RPMI7951 (cell line): ENCODE measurements at regions not wholly inside any gene's neighbourhood (a gene's known extent, or its start where the extent isn't known, plus 50 kb on each side); places are given as distances from the start of the nearest gene placed in this dataset.
A peak's percentile ranks its signal among the peaks of the same experiment; 100 is the strongest.

Experiments
- DNase-seq: peaks from one replicate; pipeline ENCODE4 v3.0.0-alpha.2; 2012; ENCODE audit warnings: low read depth

DNA sequence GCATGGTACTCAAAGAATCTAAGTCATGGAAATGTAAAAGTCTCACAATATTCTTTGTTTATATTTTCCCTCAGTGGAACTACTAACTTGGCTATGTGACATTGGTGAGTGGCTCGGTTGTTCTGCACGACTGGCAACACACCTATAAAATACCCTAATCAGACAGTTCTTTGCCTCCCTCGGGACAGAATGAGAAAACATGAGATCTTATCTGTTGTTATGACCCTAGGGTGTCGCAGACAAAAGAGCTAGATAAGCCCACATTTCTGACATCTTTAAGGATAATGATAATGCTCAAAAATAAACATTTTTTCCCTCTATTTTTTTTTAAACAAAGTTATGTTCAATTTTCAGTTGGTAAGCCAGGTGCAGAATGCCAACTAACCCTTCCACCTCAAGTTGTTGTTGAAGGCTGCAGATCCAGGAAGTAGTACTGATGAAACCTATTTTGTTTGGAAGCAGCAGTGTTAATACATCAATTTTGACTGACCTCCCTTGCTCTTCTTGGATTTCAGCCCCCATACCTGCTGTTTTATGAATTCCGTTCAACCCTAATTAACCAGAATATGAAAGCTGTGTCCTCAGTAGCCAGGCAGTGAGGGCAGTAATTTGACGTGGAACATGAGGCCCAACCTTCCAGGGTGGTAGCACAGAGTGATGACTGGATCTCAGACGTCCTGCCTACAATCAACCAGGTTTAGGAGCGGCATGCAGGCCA, 108.7 kb upstream of the DUSP10 start:
- DNase-seq: no peak

- DNase-seq: no peak
Measured at GRCh38 chr1:221849897-221850296, 108.0 kb upstream of the DUSP10 start.

GRCh38 chr1:221849110-221849509, 107.2 kb upstream of the DUSP10 start:
- no peak for DNase-seq

DNA sequence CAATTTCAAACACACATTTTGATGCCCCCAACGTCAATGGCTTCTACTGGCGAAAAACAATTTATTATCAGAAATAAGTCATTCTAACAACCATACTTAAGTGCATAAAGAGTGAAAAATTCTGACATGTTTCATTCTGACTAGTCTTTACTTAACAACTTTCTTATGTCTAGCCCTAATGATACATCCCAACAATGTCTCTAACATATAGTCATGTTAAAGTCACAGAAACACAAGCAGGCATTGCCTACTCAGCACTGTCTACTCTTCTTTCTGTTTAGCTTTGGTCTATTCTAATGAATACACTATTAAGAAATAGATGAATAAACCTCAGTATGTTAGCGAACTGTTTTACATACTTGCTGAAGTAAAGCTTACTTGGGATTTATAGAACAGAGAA, 105.8 kb upstream of the DUSP10 start:
- DNase-seq: no peak

DNA sequence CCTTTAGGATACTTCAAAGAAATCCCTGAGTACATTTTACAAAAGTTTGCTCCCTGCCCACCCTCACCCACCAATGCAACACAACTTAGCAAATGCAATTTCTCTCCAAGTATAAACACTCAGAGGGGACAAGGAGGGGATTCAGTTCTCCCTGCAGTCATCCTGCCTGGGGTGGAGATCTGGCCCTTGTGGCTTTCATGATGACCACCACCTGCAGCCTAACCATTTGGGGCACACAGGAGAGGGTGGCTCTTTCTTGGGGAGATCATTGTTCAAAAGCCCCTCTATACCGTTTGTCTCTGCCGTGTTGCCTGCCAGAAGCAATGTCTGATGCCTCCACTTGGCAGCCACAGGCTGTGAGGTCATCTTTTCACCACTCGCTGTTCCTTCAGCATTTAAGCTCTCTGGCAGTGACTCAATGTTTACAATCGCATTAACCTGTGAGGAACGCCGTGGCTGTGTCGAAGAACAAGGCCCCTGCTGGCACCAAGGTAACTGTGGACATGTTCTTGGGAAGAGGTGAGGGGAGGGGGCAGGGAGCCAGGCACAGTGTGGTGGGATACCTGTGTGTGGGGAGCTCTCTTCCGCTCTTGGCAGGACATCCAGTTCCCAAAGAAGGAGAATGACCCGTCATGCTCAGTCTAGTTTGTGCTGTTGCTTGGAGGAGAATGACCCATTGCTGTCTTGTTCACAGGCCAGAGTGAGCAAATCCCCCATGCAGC, 103.9 kb upstream of the DUSP10 start:
- peak; percentile 75 for DNase-seq

DNA sequence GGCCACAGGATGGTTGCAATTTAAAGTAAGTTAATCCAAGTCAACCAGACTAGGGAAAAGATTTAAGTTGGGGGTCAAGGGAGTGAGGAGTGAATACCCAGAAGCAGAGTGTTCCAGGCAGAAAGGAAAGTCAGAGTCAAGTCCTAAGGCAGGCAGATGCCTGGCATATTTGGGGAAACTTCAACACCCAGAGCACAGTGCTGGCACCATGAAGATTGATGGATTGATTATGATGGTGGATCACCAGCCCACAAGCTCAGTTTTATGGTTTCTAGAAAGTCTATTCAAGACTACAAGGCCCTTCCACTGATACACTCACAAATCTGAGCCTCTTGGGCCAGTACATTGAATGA, 100.1 kb upstream of the DUSP10 start:
- DNase-seq: no peak

GRCh38 chr1:221841251-221841982, 99.5 kb upstream of the DUSP10 start:
- no peak for DNase-seq

DNA sequence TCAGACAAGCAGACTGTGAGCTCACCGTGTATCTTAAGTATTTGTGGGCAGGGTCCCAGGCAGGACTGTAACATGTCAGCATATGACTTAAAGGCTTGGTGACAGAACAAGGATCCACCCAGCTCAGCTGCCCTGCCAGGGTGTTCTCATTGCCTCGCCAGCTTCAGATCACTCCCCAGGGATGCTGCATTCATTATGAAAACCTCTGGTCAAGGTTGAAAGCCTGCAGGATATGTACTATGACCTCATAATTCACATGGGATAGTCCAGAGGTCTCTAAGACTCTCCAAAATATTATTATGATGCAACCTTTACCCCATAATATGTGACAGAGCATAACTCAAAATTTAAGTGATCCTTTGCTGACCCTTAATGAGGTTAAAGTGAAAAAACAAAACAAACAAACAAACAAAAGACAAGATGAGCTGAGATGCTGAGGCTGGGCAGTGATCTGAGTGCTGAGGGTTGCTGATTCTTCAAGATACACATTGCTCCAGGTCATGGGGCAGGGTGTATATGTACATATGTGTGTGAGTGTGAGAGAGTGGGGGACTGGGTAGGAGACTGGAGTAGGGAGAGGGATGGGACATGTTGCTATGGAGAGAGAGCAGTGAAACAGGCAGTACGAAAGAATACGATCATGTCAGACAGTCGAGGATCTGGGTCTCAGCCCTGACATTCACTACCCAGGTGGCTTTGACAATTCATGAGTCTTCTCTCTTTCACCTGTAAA, 98.8 kb upstream of the DUSP10 start:
- DNase-seq: no peak

DNA sequence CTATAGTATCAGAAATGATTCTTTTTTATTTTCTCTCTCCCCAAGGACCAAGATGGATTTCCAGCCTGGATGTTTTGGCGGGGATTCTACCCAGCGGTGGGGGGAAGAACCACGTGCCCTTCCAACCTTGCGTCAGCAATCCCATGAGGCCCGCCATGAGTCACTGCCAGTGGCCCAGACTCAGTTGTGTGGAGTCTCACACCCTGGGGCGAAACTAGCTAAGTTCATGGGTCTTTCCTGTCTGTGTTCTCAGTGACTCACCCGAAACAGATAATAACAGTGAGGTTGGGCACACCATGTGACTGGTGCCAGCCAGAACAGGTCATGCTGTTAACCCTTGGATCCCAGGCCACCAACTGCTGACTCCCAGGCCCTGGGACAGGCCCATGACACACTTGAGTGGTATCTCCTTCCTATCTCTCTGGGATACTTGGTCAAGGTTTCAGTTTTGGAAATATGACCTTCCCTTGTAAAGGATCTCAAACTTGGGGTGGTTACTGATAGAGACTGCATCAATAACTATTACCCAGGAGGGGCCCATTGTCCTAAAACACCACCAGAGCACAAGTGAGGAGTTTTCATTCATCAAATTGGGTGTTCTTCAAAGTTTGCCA, 98.0 kb upstream of the DUSP10 start:
- peak; percentile 100 for DNase-seq

- no peak for DNase-seq
Measured at GRCh38 chr1:221839321-221839720, 97.4 kb upstream of the DUSP10 start.

GRCh38 chr1:221837896-221838295, 96.0 kb upstream of the DUSP10 start:
- no peak for DNase-seq

- DNase-seq: no peak
Measured at GRCh38 chr1:221834698-221835513, 93.0 kb upstream of the DUSP10 start.

GRCh38 chr1:221832617-221833016, 90.7 kb upstream of the DUSP10 start:
- DNase-seq: peak; percentile 62

DNA sequence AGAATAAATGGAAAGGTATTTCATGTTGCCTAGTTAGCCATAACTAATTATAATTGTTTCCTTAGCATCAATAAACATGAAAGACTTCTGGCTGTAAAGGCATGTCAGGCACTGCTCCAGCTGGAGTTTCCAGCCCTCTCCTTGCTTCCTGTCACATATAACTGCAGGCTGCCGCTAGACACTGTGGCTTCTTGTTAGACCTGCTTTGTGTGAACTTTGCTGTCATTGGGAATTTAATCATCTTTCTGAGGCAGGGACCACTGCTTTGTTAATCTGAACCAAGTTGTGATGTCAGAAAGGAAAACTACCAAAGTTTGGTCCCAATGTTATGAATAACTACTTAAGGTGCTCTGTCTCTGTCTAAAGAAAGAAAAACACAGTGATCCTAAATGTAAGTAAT, 90.3 kb upstream of the DUSP10 start:
- DNase-seq: peak; percentile 79

GRCh38 chr1:221829327-221830015, 87.6 kb upstream of the DUSP10 start:
- DNase-seq: peak; percentile 94

DNA sequence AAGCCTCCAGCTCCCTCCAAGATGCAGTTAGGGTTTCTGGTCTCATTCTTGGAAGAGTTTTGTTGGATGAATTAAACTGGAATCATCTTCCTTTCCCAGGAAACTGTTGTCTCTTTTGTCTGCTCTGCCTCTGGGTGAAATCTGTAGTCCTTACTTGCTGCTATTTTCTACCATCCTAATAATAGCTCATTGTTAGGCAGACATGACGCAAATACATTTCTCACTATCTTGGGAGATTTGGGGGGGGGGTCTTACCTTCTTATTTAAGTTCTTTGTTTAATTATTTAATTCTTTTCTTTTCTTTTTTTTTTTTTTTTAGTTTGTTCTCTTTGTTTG, 85.4 kb upstream of the DUSP10 start:
- no peak for DNase-seq

- no peak for DNase-seq
Measured at GRCh38 chr1:221824909-221825308, 83.0 kb upstream of the DUSP10 start.

GRCh38 chr1:221824025-221824424, 82.1 kb upstream of the DUSP10 start:
- peak; percentile 68 for DNase-seq

GRCh38 chr1:221823561-221823960, 81.7 kb upstream of the DUSP10 start:
- DNase-seq: no peak

DNA sequence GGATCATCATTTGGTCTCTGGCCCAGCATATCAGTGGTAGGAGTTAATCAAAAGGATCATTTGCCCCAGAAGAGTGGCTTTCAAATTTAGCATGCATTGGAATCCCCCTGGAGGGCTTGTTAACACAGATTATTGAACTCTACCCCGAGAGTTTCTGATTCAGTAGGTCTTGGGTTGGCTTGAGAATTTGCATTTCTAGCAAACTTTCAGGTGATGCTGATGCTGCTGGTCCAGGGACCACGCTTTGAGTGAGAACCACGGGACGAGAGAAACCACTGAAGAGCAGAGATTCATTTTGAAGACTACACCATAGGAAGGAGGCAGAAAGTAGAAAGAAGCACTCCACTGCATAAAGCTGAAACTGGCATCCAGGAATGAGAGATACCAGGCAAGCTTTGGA, 81.3 kb upstream of the DUSP10 start:
- DNase-seq: no peak
